ENCODE measurements at regions not wholly inside any gene's neighbourhood (a gene's known extent, or its start where the extent isn't known, plus 50 kb on each side); places are given as distances from the start of the nearest gene placed in this dataset.

DNA sequence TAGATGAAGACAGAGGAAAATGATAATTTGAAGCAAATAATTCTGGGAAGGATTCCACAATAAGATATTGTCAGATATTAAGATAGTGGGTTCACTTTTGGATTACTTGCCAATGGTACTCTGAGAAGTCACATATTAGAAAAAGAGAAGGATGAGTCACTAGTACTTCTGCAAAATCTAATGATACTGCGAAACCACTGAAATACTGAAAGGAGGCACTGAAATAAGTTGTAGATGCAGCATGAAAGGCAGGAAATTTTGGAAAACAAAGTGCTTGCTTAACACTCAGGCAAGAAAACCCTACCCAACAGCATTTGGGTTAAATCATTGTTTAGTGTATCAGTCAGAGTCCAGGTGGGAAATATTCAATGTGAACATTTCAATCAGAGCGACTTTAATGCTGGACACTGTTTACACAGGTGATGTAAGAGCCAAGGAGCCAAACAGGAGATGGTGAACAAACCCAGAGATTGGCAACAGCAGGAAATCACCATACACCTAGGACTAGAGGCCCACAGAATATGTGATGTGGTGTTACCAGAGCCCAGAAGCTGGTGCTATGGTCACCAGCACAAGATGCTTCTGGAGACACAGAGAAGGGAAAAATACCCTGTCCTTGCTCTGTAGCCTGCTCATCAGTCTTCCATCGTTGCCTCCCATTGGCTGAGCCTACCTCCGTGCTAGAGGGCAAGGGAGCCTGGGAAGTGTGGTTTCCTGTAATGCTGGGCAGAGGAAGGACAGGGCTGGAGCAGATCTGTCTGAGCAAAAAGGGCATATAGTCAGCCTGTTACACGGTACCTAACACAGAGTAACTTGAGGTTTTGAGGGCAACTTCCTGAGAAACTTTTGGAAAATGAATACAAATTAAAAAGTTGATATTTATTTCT is 204.7 kb upstream of the ITGA4 start:
- no peak overlapping the region for H3K4me3 ChIP-seq (ENCODE audit: low read depth, low read length)
- TF ChIP-seq, protein P1, sequence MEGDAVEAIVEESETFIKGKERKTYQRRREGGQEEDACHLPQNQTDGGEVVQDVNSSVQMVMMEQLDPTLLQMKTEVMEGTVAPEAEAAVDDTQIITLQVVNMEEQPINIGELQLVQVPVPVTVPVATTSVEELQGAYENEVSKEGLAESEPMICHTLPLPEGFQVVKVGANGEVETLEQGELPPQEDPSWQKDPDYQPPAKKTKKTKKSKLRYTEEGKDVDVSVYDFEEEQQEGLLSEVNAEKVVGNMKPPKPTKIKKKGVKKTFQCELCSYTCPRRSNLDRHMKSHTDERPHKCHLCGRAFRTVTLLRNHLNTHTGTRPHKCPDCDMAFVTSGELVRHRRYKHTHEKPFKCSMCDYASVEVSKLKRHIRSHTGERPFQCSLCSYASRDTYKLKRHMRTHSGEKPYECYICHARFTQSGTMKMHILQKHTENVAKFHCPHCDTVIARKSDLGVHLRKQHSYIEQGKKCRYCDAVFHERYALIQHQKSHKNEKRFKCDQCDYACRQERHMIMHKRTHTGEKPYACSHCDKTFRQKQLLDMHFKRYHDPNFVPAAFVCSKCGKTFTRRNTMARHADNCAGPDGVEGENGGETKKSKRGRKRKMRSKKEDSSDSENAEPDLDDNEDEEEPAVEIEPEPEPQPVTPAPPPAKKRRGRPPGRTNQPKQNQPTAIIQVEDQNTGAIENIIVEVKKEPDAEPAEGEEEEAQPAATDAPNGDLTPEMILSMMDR (IDR thresholded peaks at IDR 0.05; ENCODE audit: low read depth, low read length) = no peak

DNA sequence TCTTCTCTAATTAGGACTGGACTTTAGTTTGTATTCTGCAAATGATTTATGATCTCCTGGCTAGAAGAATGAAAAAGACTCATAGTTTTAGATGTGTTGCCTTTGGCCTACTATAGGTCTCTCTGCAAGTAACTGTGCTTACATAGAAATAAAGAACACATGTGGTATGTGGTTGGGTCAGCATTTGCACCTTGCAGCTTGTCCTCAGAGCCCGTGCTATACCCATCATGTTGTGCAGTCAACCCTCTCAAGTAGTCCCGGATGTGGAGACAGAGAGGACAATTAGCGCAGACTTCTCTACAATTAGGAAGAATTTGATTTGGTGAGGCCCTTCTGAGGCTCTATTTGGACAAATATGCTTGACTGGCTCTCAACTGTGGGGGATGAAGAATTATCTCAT is 203.7 kb upstream of the ITGA4 start:
- no peak overlapping the region for H3K4me3 ChIP-seq (ENCODE audit: low read depth, low read length)

DNA sequence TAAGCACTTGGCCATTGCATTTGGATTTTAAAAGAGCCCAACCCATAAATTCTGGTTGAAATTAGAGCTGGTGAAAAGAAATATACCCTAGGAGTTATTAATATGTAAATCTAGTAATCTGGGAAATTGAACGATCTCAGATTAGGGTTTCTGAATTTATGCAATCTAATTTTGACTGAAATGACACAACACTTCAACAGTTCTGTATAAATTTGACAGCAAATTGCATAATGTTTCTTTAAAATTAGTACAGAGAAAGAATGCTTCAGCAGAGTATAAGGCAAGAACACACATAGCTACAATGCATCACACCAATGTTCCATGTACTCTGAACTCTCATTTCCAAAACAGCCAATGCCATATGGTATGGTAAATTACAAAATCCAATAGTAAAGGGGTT is 201.5 kb upstream of the ITGA4 start:
- TF ChIP-seq, protein P1 (IDR thresholded peaks at IDR 0.05; ENCODE audit: low read depth, low read length) = no peak
- no peak overlapping the region for H3K4me3 ChIP-seq (ENCODE audit: low read depth, low read length)

More for the DNA sequence above, 203.7 kb upstream of the ITGA4 start:
- TF ChIP-seq, protein P1 (IDR thresholded peaks at IDR 0.05; ENCODE audit: low read depth, low read length) = no peak

DNA sequence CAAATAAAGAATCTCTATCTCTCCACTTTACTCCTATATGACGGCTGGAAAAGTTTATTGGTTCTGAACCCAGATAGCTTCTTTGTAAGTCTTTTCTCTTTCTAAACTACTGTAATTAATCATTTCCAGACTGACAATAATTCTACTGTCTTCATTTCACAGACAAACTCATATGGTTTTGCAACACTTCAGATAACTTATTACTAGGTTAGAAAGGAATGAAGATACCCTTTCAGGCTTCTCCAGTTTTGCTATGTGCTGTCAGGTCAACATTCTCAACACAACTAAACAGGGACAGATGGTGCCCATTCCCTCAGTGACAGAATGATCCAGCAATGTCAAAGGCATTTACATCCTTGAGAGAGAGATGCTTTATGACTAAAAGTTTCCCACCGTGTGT is 198.5 kb upstream of the ITGA4 start:
- TF ChIP-seq, protein P1 (IDR thresholded peaks at IDR 0.05; ENCODE audit: low read depth, low read length) = no peak
- no peak overlapping the region for H3K4me3 ChIP-seq (ENCODE audit: low read depth, low read length)

DNA sequence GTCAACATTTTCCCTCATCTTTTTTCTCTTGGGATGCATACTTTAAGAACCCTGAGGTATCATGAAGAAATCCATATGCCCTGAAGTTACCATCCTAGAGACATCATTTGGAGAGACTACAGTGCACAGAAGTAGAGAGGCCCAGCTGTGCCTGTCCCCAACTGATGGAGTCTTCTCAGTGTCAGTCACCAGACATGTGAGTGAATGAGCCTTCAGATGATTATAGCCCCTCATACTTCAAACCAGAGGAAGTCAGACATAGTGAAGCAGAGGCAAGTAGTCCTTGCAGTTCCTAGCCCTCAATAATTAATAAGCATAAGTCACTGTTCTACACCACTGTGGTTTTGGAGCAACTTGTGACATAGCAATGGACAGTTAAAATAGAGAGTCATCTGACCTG is 194.4 kb upstream of the ITGA4 start:
- TF ChIP-seq, protein P1 (IDR thresholded peaks at IDR 0.05; ENCODE audit: low read depth, low read length) = no peak
- no peak overlapping the region for H3K4me3 ChIP-seq (ENCODE audit: low read depth, low read length)

DNA sequence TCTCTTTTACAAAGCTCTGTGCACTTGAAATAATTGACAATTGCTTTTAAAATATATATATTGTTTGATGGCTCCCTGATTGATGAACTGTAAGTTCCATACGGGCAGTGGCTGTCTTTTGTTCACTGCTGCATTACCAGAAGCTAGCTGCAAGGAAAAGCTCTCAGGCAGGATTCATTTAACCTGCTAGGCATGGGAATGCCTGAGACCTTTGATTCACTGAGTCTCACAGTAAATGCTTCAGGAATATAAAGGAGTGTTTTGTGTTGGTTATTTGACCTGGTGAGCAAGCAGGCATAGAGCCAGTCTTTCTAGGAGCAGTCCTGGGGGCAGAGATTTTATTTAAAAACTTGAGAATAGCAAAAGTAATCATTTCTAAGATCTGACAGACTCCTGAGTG is 193.2 kb upstream of the ITGA4 start:
- TF ChIP-seq, protein P1 (IDR thresholded peaks at IDR 0.05; ENCODE audit: low read depth, low read length) = no peak
- H3K4me3 ChIP-seq (ENCODE audit: low read depth, low read length) = no peak overlapping the region

DNA sequence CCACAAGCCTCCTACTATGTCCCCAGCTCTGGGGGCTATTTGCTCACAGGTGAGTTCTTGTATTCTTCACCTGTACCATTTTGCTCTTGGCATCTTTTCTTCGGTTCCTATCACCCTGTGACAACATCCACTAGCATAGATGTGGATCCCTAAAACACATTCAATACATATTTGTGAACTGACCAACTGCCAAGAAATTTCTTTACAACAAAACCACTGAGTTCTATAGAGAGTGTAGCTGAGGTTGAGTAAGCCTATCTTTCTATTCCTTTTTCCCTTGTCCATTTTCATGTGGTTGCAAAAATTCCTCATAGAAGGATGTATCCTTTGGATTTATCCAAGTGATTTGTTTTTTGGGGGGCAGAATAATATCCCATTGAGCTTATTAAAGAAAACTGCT is 192.7 kb upstream of the ITGA4 start:
- no peak overlapping the region for H3K4me3 ChIP-seq (ENCODE audit: low read depth, low read length)
- TF ChIP-seq, protein P1 (IDR thresholded peaks at IDR 0.05; ENCODE audit: low read depth, low read length) = no peak

Measured in WI38 (cell line).